Cardiac muscle cell (in vitro differentiated cells and primary cell): ENCODE measurements at regions not wholly inside any gene's neighbourhood (a gene's known extent, or its start where the extent isn't known, plus 50 kb on each side); places are given as distances from the start of the nearest gene placed in this dataset.

Source experiments
- DNase-seq, 2 donors: peaks; one replicate each; pipeline versions ENCODE4 v3.0.0 to v3.0.0-alpha.2; 2010 to 2017; ENCODE audit warnings: low read depth in 1 of 2, low spot score in 1 of 2
- H3K27ac ChIP-seq: fragments of 200-600 bp; sonication (generic); 2 replicates; pipeline ENCODE4 v1.5.1; 2016
- H3K27me3 ChIP-seq: fragments of 200-600 bp; sonication (generic); 2 replicates; pipeline ENCODE4 v1.6.0; 2016; ENCODE audit warnings: control low read depth
- H3K36me3 ChIP-seq: fragments of 200-600 bp; sonication (generic); 2 replicates; pipeline ENCODE4 v1.5.1; 2016; ENCODE audit warnings: control low read depth
- H3K4me1 ChIP-seq: fragments of 200-600 bp; sonication (generic); 2 replicates; pipeline ENCODE4 v1.8.1; 2017; ENCODE audit warnings: low read depth, mild to moderate bottlenecking, mixed run types
- H3K4me3 ChIP-seq: fragments of 200-600 bp; sonication (generic); 2 replicates; pipeline ENCODE4 v1.5.1; 2016; ENCODE audit warnings: mild to moderate bottlenecking
- H3K9me3 ChIP-seq: fragments of 200-600 bp; sonication (generic); 2 replicates; pipeline ENCODE4 v1.5.1; 2017; ENCODE audit warnings: low read depth, mild to moderate bottlenecking, control low read depth
- TF ChIP-seq, protein P1 (sequence below): IDR thresholded peaks from 2 replicates; pipeline ENCODE4 v1.5.1; 2012; ENCODE audit warnings: low read depth, mild to moderate bottlenecking, low read length

DNA sequence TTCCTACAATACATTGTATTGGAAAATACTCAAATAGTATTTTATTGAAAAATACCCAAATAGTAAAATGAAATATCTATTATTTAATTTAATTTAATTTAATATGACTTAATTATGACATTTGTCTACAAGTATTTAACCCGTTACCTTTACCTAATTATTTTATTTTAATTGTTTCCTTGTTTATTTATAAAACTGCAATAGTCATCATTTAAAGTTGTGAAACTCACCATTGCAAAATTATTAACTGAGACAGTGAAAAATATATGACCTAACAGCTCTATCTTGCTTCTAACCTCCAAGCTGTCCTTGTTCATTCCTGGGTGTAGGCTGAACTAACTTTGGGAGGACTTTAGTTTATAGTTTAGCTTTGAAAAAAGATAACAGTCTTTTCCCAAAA is 300.6 kb upstream of the POGK start:
- TF ChIP-seq, protein P1, sequence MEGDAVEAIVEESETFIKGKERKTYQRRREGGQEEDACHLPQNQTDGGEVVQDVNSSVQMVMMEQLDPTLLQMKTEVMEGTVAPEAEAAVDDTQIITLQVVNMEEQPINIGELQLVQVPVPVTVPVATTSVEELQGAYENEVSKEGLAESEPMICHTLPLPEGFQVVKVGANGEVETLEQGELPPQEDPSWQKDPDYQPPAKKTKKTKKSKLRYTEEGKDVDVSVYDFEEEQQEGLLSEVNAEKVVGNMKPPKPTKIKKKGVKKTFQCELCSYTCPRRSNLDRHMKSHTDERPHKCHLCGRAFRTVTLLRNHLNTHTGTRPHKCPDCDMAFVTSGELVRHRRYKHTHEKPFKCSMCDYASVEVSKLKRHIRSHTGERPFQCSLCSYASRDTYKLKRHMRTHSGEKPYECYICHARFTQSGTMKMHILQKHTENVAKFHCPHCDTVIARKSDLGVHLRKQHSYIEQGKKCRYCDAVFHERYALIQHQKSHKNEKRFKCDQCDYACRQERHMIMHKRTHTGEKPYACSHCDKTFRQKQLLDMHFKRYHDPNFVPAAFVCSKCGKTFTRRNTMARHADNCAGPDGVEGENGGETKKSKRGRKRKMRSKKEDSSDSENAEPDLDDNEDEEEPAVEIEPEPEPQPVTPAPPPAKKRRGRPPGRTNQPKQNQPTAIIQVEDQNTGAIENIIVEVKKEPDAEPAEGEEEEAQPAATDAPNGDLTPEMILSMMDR = no peak
- peaks cover 2% of the 10 kb centered on the region for H3K9me3 ChIP-seq

DNA sequence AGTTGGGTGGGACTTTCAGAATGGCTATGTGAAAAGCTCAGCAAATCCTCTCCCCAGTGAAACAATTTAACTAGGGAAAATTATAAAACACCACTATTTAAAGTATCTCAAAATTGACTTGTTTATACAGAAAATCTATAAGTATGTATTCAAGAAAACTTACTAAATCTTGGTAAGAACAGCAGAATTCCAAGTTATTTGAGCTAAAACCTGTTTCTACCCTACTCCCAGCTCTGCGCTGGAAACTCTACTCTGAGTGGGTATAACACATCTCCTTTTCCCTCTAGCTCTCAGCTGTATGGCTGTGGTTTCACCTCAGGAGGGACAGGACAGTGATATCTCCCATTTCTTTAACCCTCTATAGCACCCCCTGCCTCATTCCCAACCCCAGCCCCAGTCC is 295.2 kb upstream of the POGK start:
- Histone ChIP-seq H3K4me1 (no peaks in the 10 kb centered on the region), H3K27me3 (no peaks in the 10 kb centered on the region), H3K36me3 (no peaks in the 10 kb centered on the region), H3K27ac (no peak overlapping the region), H3K9me3 (no peaks in the 10 kb centered on the region), H3K4me3 (no peak overlapping the region)
- TF ChIP-seq, protein P1 = no peak
- DNase-seq = no peak

More for the DNA sequence above, 300.6 kb upstream of the POGK start:
- H3K27ac ChIP-seq = no peak overlapping the region
- DNase-seq = no peak
- H3K36me3 ChIP-seq = no peaks in the 10 kb centered on the region
- no peaks in the 10 kb centered on the region for H3K4me1 ChIP-seq
- no peak overlapping the region for H3K4me3 ChIP-seq
- no peaks in the 10 kb centered on the region for H3K27me3 ChIP-seq

DNA sequence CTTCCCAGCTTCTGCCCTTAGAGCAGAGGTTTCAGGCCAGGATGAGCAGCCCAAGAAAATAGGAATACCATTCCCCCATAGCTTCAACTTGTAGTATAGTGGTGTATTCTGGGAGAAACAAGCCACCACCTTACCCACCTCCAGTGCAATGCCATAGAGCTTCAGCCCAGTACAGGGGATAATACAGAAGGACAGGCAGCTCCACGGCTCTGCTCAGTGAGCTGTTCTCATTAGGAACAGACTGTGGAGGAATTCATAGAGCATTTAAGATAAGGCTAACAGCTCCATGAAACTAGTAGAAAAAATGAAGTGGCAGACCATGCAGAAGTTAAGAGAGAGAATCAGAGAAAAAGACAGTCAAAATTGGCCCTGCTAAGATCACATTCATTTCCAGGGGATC is 294.7 kb upstream of the POGK start:
- no peaks in the 10 kb centered on the region for H3K27me3 ChIP-seq
- H3K36me3 ChIP-seq = no peaks in the 10 kb centered on the region
- TF ChIP-seq, protein P1 = no peak
- no peak overlapping the region for H3K4me3 ChIP-seq
- no peaks in the 10 kb centered on the region for H3K9me3 ChIP-seq
- no peak for DNase-seq
- H3K27ac ChIP-seq = no peak overlapping the region
- no peaks in the 10 kb centered on the region for H3K4me1 ChIP-seq

DNA sequence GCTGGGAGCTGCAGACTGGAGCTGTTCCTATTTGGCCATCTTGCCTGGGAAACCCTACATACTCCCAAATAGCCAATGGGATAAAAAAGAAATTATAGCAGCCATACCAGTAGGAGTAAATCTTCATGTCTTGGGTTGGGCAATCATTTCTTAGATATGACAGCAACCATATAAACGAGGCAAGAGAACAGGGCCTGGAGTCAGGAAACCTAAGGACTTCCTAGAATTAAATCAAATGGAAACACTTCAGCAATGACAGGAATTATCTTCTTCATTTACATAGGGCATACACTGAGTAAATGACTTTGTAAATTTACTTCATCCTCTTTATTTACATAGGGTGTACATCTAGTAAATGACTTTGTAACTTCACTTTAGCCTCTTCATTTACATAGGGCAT is 286.6 kb upstream of the POGK start:
- no peak overlapping the region for H3K27ac ChIP-seq

GRCh38 chr1:166570954-166571353 is 268.3 kb upstream of the POGK start:
- no peak overlapping the region for H3K4me3 ChIP-seq

More for the DNA sequence above, 286.6 kb upstream of the POGK start:
- no peak for DNase-seq
- Histone ChIP-seq H3K36me3 (no peaks in the 10 kb centered on the region), H3K4me1 (no peaks in the 10 kb centered on the region), H3K27me3 (no peaks in the 10 kb centered on the region), H3K4me3 (no peak overlapping the region), H3K9me3 (no peaks in the 10 kb centered on the region)
- TF ChIP-seq, protein P1 = no peak

More at GRCh38 chr1:166570954-166571353, 268.3 kb upstream of the POGK start:
- no peaks in the 10 kb centered on the region for H3K27me3 ChIP-seq
- H3K36me3 ChIP-seq = no peaks in the 10 kb centered on the region
- H3K27ac ChIP-seq = no peak overlapping the region
- no peaks in the 10 kb centered on the region for H3K4me1 ChIP-seq
- TF ChIP-seq, protein P1 = no peak
- no peak for DNase-seq
- H3K9me3 ChIP-seq = no peaks in the 10 kb centered on the region
